ENCODE measurements at regions not wholly inside any gene's neighbourhood (a gene's known extent, or its start where the extent isn't known, plus 50 kb on each side); places are given as distances from the start of the nearest gene placed in this dataset.
"Not testable (repeated sequence)": the region's sequence is repeated elsewhere in the genome, so short reads cannot be mapped to it uniquely, and the experiment has no call there.

DNA sequence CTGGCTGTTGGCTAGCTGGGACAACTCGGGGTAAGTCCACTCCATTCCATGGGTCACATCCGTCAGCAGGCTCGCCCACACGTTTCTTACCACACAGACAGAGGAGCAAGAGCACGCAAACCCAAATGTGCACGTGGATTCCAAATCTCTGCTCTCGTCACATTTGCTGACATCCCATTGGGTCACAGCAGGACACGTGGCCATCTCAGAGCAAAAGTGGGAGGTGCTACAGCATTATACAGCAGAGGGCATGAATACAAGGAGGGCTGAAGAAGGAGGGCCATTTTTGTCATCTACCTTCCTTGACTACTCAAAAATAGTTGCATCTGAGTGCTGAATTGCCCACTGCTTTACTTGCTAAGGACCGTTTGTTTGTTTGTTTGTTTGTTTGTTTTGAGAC lies 84.7 kb downstream of the RBBP6 start:
- H3K36me3 Mint-ChIP-seq (ENCODE audit: low read depth) = no peaks in the 10 kb centered on the region
- peaks cover 4% of the 10 kb centered on the region for H3K27me3 Mint-ChIP-seq
- no peak overlapping the region for H3K27ac Mint-ChIP-seq
- no peaks in the 10 kb centered on the region for H3K4me1 Mint-ChIP-seq (ENCODE audit: low read depth)
- H3K9me3 Mint-ChIP-seq = no peaks in the 10 kb centered on the region
- no peak overlapping the region for H3K4me3 Mint-ChIP-seq

- Mint-ChIP-seq H3K27me3 (peaks cover 4% of the 10 kb centered on the region), H3K4me1 (ENCODE audit: low read depth) (no peaks in the 10 kb centered on the region), H3K9me3 (no peaks in the 10 kb centered on the region), H3K36me3 (ENCODE audit: low read depth) (no peaks in the 10 kb centered on the region), H3K4me3 (no peak overlapping the region), H3K27ac (no peak overlapping the region)
Observed at GRCh38 chr16:24626256-24626655, 86.9 kb downstream of the RBBP6 start.

DNA sequence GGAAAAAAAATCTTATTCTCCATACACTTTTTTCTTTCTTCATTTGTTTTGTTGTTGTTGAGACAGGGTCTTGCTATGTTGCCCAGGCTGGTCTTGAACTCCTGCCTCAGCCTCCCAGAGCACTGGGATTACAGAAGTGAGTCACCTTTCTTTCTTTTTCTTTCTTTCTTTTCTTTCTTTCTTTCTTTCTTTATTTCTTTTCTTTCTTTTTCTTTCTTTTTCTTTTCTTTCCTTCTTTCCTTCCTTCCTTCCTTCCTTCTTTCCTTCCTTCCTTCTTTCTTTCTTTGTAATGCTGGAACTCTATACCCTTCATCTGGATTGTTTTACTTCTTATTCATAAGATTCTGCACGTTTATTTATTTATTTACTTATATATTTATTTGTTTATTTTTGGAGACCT lies 94.5 kb upstream of the TNRC6A start:
- H3K9me3 Mint-ChIP-seq = no peaks in the 10 kb centered on the region
- no peak overlapping the region for H3K4me3 Mint-ChIP-seq
- no peaks in the 10 kb centered on the region for H3K36me3 Mint-ChIP-seq (ENCODE audit: low read depth)
- H3K27me3 Mint-ChIP-seq = peaks cover 13% of the 10 kb centered on the region
- H3K27ac Mint-ChIP-seq = no peak overlapping the region
- no peaks in the 10 kb centered on the region for H3K4me1 Mint-ChIP-seq (ENCODE audit: low read depth)

DNA sequence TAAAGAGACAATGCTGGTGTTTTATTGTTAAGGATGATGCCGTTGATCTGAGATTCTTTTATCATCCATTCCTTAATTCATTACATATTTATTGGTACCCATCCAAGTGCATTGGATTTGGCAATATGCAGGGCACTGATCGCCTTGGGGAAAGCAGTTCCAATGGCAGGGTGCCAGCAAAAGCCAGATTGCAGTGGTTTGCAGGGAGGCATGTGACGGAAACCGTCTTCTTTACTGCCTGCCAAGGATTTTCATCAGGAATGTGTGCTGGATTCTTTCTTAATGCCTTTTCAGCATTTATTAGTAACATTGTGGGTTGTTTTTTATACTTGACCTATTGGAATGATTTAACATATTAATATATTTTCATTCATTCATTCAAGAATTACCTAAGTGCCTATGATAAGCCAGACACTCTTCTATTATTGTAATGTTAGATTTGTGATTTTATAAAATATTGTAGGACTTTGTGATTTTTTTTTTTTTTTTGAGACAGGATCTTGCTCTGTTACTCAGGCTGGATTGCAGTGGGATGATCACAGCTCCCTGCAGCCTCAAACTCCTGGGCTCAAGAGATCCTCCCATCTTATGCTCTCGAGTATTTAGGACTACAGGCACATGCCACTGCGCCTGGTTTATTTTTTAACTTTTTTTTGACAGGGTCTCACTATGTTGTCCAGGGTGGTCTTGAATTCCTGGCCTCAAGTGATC lies 93.4 kb upstream of the TNRC6A start:
- Mint-ChIP-seq H3K4me3 (no peak overlapping the region), H3K4me1 (ENCODE audit: low read depth) (no peaks in the 10 kb centered on the region)

GRCh38 chr16:24639769-24640168 lies 89.7 kb upstream of the TNRC6A start:
- Mint-ChIP-seq H3K9me3 (no peaks in the 10 kb centered on the region), H3K4me3 (no peak overlapping the region), H3K27ac (no peak overlapping the region), H3K4me1 (ENCODE audit: low read depth) (no peaks in the 10 kb centered on the region), H3K36me3 (ENCODE audit: low read depth) (no peaks in the 10 kb centered on the region), H3K27me3 (peaks cover 14% of the 10 kb centered on the region)

More for the DNA sequence above, 93.4 kb upstream of the TNRC6A start:
- Mint-ChIP-seq H3K36me3 (ENCODE audit: low read depth) (no peaks in the 10 kb centered on the region), H3K27me3 (peaks cover 10% of the 10 kb centered on the region), H3K27ac (no peak overlapping the region), H3K9me3 (no peaks in the 10 kb centered on the region)

GRCh38 chr16:24643489-24643888 lies 86.0 kb upstream of the TNRC6A start:
- Mint-ChIP-seq H3K36me3 (ENCODE audit: low read depth) (no peaks in the 10 kb centered on the region), H3K4me1 (ENCODE audit: low read depth) (no peaks in the 10 kb centered on the region), H3K4me3 (no peak overlapping the region), H3K27ac (no peak overlapping the region), H3K27me3 (peaks cover 20% of the 10 kb centered on the region), H3K9me3 (no peaks in the 10 kb centered on the region)

DNA sequence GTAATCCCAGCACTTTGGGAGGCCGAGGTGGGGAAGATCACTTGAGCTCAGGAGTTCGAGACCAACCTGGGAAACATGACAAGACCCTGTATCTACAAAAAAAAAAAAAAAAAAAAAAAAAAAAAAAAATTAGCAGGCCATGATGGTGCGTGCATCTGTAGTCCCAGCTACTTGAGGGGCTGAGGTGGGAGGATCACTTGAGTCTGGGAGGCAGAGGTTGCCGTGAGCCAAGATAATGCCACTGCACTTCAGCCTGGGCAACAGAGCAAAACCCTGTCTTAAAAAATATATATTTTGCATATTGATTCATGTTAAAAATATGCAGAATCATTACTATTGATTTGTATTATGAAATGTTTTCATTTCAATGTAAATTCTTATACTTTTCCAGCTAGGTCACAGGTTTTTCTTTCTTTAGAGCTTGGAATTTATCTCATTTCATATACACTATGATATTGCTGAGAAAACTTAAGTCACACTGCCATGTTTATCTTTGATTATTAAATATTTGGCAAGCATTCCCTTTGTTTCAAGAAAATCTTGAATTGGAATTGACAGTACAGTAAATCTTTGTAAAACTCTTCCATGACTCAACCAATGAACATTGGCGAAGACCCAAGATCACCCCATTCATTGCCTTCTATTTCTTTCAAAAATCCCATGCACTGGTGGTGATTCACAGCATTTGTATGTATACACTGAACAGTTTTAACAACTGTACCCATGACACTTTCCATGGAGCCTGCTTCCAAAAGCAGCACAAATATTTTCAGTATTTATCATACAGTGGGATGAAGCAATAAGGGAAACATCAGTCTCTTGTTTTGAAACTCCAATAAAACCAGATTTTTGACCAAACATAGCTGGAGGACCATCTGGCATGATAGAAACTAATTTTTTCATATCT lies 83.5 kb upstream of the TNRC6A start:
- no peak overlapping the region for H3K4me3 Mint-ChIP-seq
- H3K36me3 Mint-ChIP-seq (ENCODE audit: low read depth) = no peaks in the 10 kb centered on the region
- H3K27me3 Mint-ChIP-seq = peaks cover 20% of the 10 kb centered on the region
- H3K27ac Mint-ChIP-seq = no peak overlapping the region
- no peaks in the 10 kb centered on the region for H3K9me3 Mint-ChIP-seq
- H3K4me1 Mint-ChIP-seq (ENCODE audit: low read depth) = no peaks in the 10 kb centered on the region

DNA sequence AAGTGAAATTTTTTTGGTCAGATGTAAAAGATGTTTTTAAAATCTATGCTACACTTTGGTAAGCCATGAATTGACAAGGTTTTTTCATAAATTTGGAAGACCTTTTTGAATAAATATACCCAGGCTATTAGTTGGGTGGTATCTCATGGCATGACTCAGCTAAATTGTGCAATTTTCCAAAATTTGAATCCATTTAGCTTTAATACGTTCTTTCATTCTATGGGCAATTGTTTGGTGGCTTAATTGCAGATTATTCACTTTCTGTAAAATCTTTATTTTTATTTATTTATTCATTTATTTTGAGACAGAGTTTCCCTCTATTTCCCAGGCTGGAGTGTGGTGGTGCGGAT lies 82.8 kb upstream of the TNRC6A start:
- Mint-ChIP-seq H3K9me3 (no peaks in the 10 kb centered on the region), H3K27ac (no peak overlapping the region)

GRCh38 chr16:24652209-24652712 lies 77.2 kb upstream of the TNRC6A start:
- H3K27me3 Mint-ChIP-seq = peaks cover 14% of the 10 kb centered on the region
- H3K4me3 Mint-ChIP-seq = no peak overlapping the region
- no peaks in the 10 kb centered on the region for H3K4me1 Mint-ChIP-seq (ENCODE audit: low read depth)
- H3K36me3 Mint-ChIP-seq (ENCODE audit: low read depth) = no peaks in the 10 kb centered on the region
- no peaks in the 10 kb centered on the region for H3K9me3 Mint-ChIP-seq
- no peak overlapping the region for H3K27ac Mint-ChIP-seq

More for the DNA sequence above, 82.8 kb upstream of the TNRC6A start:
- Mint-ChIP-seq H3K4me3 (no peak overlapping the region), H3K36me3 (ENCODE audit: low read depth) (no peaks in the 10 kb centered on the region), H3K4me1 (ENCODE audit: low read depth) (no peaks in the 10 kb centered on the region), H3K27me3 (peaks cover 19% of the 10 kb centered on the region)

- Mint-ChIP-seq H3K9me3 (no peaks in the 10 kb centered on the region), H3K27me3 (peaks cover 14% of the 10 kb centered on the region), H3K36me3 (ENCODE audit: low read depth) (no peaks in the 10 kb centered on the region), H3K4me1 (ENCODE audit: low read depth) (no peaks in the 10 kb centered on the region), H3K27ac (no peak overlapping the region), H3K4me3 (no peak overlapping the region)
Observed at GRCh38 chr16:24652803-24653202, 76.6 kb upstream of the TNRC6A start.

- H3K27ac Mint-ChIP-seq = no peak overlapping the region
- peaks cover 11% of the 10 kb centered on the region for H3K27me3 Mint-ChIP-seq
- H3K4me1 Mint-ChIP-seq (ENCODE audit: low read depth) = no peaks in the 10 kb centered on the region
- no peak overlapping the region for H3K4me3 Mint-ChIP-seq
- H3K9me3 Mint-ChIP-seq = no peaks in the 10 kb centered on the region
- H3K36me3 Mint-ChIP-seq (ENCODE audit: low read depth) = no peaks in the 10 kb centered on the region
Observed at GRCh38 chr16:24653725-24654124, 75.7 kb upstream of the TNRC6A start.

- H3K27ac Mint-ChIP-seq = peak overlapping the region; percentile 31
- H3K36me3 Mint-ChIP-seq (ENCODE audit: low read depth); H3K27me3 Mint-ChIP-seq; H3K9me3 Mint-ChIP-seq; H3K4me3 Mint-ChIP-seq: not testable (repeated sequence)
- H3K4me1 Mint-ChIP-seq (ENCODE audit: low read depth) = peaks cover 69% of the 10 kb centered on the region
Observed at GRCh38 chr16:24665942-24666341, 63.5 kb upstream of the TNRC6A start.

DNA sequence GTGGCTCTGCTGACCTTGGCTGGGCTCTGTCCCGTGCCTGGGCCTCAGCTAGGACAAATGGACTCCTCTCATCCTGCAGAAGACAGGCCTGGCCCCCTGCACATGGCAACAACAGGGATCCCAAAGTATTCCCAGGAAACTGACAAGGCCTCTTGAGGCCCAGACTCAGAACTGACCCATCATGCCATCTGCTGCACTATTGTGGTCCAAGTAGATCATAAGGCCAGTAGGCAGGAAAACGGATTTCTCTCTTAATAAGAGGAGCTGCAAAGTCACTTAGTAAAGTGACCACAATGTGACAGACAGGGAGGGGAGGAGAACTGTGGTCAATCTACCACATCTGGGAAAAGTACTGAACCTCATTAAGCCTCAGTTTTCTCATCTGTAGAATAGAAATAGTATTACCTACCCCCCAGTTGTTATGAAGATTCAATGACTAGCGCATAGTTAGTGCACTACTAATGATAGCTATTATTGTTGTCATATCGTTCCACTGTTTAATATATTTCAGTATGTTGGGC lies 62.1 kb upstream of the TNRC6A start:
- Mint-ChIP-seq H3K9me3 (no peaks in the 10 kb centered on the region), H3K27me3 (peaks cover 10% of the 10 kb centered on the region), H3K4me3 (no peak overlapping the region), H3K36me3 (ENCODE audit: low read depth) (no peaks in the 10 kb centered on the region), H3K27ac (peak overlapping the region; percentile 74), H3K4me1 (ENCODE audit: low read depth) (peaks cover 72% of the 10 kb centered on the region)

DNA sequence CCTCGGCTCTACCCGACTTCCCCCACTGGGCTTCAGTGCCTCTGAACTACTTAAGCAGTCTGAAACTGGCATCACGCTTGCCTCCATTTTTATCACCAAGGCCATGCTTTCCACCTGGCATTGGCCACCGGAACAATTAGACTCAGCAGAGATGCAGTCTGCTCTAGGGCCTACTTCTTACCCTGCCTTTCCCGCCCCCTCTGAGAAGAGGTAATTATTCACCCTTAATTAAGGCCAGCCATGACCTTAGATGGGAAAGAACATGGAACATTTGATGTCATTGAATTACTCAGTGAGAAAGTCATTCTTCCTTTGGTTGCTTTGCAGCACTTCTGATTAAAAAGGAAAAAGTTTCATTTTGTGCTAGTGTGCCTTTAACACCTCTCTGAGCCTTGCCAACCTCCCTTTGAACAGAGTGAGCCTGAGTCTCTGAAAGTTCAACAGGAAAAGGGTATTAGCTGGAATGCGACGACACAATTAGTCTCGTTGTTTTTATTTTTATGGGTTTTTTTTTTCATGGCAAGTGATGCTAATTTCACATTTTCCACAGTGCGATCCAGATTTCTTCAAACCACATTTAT lies 60.9 kb upstream of the TNRC6A start:
- Mint-ChIP-seq H3K4me1 (ENCODE audit: low read depth) (peaks cover 59% of the 10 kb centered on the region), H3K4me3 (peak overlapping the region; percentile 69), H3K27ac (peak overlapping the region; percentile 77)

More for the DNA sequence above, 60.9 kb upstream of the TNRC6A start:
- Mint-ChIP-seq H3K9me3 (no peaks in the 10 kb centered on the region), H3K36me3 (ENCODE audit: low read depth) (no peaks in the 10 kb centered on the region), H3K27me3 (peaks cover 10% of the 10 kb centered on the region)

Measured in stimulated activated naive CD8-positive, alpha-beta T cell treated with anti-CD3 and anti-CD28 coated beads, Interleukin-15, Interleukin-2, amounts not matched to agents 100 ng/mL and 50 ng/mL, for 24 hours (primary cell).